HG02973 (cell line): ENCODE measurements at regions not wholly inside any gene's neighbourhood (a gene's known extent, or its start where the extent isn't known, plus 50 kb on each side); places are given as distances from the start of the nearest gene placed in this dataset.
"Not testable (repeated sequence)": the region's sequence is repeated elsewhere in the genome, so short reads cannot be mapped to it uniquely, and the experiment has no call there.

Source experiments
- ATAC-seq: cut with Tn5 transposase; IDR thresholded peaks from one replicate; pipeline ENCODE4 v1.9.1; 2021; ENCODE audit warnings: moderate library complexity; ENCODE audit not compliant: unreplicated experiment

GRCh38 chr14:105706701-105707019 lies 180.3 kb downstream of the TMEM121 start:
- ATAC-seq = not testable (repeated sequence)

GRCh38 chr14:105707099-105707498 lies 180.7 kb downstream of the TMEM121 start:
- ATAC-seq = not testable (repeated sequence)

GRCh38 chr14:105707723-105708151 lies 181.4 kb downstream of the TMEM121 start:
- not testable (repeated sequence) for ATAC-seq

DNA sequence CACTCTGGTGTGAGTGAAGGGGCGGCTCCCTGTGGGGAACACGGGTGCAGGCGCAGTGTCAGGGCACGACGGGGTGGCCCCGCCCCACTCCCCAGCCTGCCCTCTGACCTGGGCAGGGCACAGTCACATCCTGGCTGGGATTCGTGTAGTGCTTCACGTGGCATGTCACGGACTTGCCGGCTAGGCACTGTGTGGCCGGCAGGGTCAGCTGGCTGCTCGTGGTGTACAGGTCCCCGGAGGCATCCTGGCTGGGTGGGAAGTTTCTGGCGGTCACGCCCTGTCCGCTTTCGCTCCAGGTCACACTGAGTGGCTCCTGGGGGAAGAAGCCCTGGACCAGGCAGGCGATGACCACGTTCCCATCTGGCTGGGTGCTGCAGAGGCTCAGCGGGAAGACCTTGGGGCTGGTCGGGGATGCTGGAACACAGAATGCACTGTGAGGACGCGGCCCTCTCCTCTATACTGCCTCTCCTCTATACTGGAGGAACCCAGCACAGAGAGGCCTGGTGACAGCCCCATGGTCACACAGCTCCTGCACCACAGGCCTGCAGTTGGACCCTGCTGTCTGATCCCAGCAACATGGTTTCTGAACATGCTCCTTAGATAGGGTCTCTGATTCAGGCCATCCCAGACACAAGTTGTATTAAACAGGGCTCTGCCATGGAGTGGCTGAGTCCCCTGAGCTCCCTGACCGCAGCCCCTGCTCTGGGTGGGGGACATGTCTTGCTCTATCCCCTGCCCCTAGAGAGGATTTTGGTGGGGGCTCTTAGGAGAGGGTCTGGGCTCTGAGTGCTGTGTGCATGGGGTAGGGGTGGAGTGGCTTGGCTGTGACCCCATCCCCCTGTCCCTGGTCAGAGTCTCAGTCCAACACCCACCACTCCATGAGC lies 182.1 kb downstream of the TMEM121 start:
- not testable (repeated sequence) for ATAC-seq

DNA sequence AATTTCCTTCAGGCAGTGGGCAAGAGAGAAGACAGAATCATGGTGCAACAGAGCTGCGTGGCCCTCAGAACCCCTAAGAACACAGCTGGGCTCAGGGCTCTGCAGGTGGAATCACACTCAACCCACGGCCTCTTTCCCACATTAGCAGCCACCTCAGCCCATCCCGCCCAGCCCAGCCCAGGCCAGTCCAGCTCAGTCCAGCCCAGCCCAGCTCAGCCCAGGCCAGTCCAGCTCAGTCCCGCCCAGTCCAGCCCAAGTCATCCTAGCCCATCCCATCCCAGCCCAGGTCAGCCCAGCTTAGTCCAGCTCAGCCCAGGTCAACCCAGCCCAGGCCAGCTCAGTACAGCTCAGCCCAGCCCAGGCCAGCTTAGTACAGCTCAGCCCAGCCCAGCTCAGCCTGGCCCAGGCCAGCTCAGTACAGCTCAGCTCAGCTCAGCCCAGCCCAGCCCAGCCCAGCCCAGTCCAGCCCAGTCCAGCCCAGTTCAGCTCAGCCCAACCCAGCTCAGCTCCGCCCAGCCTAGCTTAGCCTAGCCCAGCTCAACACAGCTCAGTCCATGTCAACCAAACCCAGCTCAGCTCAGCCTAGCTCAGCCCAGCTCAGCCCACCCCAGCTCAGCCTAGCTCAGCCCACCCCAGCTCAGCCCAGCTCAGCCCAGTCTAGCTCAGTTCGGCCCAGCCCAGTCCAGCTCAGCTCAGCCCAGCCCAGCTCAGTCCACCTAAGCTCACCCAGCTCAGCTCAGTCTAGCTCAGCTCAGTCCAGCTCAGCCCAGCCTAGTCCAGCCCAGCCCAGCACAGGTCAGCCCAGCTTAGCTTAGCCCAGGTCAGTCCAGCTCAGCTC lies 183.1 kb downstream of the TMEM121 start:
- no peak for ATAC-seq

- no peak for ATAC-seq
Measured at GRCh38 chr14:105710119-105711043, 184.0 kb downstream of the TMEM121 start.

DNA sequence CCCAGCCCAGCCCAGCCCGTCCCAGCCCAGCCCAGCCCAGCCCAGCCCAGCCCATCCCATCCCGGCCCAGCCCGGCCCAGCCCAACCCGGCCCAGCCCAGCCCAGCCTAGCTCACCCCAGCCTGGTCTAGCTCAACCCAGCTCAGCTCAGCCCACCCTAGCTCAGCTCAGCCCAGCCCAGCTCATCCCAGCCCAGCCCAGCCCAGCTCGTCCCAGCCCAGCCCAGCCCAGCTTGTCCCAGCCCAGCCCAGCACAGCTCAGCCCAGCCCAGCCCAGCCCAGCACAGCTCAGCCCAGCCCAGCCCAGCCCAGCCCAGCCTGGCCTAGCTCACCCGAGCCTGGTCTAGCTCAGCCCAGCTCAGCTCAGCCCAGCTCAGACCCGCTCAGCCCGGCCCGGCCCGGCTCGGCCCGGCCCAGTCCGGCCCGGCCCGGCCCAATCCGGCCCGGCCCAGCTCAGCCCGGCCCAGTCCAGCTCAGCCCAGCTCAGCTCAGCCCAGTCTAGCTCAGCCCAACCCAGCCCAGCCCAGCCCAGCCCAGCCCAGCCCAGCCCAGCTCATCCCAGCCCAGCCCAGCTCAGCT lies 184.7 kb downstream of the TMEM121 start:
- ATAC-seq = no peak

DNA sequence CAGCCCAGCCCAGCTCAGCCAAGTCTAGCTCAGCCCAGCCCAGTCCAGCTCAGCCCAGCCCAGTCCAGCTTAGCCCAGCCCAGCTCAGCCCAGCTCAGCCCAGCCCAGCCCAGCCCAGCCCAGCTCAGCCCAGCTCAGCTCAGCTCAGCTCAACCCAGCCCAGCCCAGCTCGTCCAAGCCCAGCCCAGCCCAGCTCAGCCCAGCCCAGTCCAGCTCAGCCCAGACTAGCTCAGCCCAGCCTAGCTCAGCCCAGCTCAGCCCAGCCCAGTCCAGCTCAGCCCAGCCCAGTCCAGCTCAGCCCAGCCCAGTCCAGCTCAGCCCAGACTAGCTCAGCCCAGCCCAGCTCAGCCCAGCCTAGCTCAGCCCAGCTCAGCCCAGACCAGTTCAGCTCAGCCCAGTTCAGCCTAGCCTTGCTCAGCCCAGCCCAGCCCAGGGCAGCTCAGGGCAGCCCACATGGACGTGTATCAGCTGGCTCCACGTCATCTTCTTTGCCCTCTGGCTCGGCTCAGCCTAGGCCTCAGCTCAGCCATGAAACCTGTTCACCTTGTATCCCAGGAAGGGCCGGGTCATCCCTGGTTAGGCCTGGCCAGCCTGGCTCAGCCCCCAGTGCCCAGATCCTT lies 185.6 kb downstream of the TMEM121 start:
- ATAC-seq = no peak

- ATAC-seq = not testable (repeated sequence)
Measured at GRCh38 chr14:105712670-105713069, 186.3 kb downstream of the TMEM121 start.

- not testable (repeated sequence) for ATAC-seq
Measured at GRCh38 chr14:105713160-105713559, 186.8 kb downstream of the TMEM121 start.

GRCh38 chr14:105713836-105714235 lies 187.5 kb downstream of the TMEM121 start:
- ATAC-seq = not testable (repeated sequence)

DNA sequence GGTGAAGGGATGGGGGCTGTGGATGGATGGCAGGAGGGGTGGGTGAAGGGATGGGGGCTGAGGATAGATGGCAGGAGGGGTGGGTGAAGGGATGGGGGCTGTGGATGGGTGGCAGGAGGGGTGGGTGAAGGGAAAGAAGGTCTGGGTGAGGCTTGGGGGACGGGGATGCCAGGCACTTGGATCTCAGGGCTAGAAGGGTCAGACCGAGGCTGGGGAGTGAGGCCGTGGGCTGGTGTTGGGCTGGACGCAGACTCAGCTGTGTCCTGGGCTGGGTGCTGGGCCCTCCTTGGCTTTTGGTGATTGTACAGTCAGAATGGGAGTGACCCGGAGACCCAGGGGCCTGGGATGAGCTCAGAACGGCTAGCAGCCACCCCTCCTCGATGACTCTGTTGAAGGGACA lies 192.4 kb downstream of the TMEM121 start:
- not testable (repeated sequence) for ATAC-seq

- ATAC-seq = not testable (repeated sequence)
Measured at GRCh38 chr14:105720106-105720505, 193.7 kb downstream of the TMEM121 start.

- ATAC-seq = not testable (repeated sequence)
Measured at GRCh38 chr14:105720852-105721601, 194.6 kb downstream of the TMEM121 start.

DNA sequence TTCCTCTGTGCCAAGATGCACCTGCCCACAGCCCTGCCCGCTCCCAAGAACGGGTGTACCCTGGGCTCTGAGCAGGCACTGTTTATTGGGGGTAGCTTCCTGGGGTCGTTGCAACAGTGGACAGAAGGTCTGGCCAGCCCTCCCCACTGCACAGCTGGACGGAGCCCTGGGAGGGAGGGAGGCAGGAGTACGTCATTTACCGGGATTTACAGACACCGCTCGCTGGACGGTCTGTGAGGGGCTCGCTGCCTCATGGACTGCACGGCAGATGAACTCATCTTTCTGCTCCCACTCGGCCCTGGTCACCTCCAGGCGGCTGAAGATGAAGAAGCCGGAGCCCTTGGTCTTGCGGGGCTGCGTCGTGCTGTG lies 195.2 kb downstream of the TMEM121 start:
- ATAC-seq = not testable (repeated sequence)

DNA sequence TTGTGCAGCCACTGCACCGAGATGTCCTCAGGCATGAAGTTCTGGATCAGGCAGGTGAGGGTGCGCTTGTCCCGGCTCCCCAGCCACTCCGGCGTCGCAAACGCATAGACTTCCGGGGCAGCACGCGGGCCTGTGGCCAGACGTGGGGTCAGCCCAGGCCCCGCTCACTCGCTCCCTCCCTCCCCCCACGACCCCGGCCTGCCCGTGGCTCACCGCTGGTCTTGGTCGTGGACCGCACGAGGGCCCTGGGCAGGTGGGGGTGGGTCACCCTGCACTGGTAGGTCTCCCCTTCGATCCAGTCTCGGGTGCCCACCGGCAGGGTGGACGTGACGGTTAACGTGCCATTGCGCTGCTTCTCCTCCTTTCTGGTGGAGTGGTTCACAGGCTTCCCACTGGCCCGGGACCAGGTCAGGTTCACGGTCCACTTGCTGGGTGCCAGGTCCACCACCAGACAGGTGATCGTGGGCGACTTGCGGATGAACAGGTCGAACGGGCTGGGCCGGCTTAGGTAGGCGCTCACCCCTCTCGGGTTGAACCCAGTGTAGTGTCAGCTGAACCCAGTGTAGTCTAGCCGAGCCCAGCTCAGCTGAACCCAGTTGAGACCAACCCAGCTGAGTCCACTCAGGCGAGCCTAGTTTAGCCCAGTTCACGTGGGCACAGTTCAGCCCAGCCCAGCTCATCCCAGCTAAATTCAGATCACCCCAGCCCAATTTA lies 195.8 kb downstream of the TMEM121 start:
- ATAC-seq = not testable (repeated sequence)

- ATAC-seq = not testable (repeated sequence)
Measured at GRCh38 chr14:105723271-105723670, 196.9 kb downstream of the TMEM121 start.

DNA sequence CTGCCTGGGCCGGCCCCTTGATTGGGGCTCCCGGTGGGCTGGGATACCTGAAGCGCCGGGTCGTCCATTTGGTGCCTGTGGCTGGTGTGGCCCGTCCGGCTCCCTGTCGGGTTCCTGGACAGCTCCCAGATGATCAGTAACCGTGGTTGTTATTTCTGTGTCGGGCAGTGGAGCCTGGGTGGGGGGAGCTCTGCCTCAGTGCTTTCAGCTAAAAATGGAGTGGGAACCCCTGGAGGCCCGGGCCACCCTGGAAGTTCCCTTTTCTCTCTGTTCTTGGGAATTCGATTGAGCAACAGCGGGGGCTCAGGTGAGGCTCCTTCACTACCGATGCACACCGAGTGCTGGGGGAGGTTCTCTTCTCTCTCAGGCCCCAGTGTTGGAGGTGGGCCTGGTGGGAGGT lies 197.4 kb downstream of the TMEM121 start:
- not testable (repeated sequence) for ATAC-seq
